ENCODE measurements at regions not wholly inside any gene's neighbourhood (a gene's known extent, or its start where the extent isn't known, plus 50 kb on each side); places are given as distances from the start of the nearest gene placed in this dataset.
"Not testable (repeated sequence)": the region's sequence is repeated elsewhere in the genome, so short reads cannot be mapped to it uniquely, and the experiment has no call there.

DNA sequence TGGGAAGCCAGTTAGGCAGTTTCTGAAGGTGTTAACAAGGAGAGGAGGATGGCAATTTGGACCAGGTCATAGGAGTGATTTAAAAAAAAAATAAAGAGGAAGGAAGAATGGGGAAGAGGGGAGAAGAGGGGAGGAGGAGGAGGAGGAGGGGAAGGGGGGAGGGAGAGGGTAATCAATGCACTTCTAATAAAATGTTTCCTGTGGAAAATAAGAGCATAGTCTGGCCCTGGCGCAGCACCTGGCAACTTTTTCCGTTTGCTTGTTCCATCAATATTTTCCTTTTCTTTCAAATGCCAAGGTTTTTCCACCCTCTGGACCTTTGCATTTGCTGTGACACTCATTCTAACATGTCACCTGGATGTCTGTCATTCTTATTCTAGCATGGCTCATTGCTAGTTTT lies 308.2 kb downstream of the PPP1R3A start:
- intact Hi-C loops (cut with DNase I; ENCODE audit: low total_unique reads): no loop called here
- 42 to 74% methylated on average over 2 of the region's 2 CpGs for WGBS, 2 donors (ENCODE audit: low coverage in 1 of 2)

DNA sequence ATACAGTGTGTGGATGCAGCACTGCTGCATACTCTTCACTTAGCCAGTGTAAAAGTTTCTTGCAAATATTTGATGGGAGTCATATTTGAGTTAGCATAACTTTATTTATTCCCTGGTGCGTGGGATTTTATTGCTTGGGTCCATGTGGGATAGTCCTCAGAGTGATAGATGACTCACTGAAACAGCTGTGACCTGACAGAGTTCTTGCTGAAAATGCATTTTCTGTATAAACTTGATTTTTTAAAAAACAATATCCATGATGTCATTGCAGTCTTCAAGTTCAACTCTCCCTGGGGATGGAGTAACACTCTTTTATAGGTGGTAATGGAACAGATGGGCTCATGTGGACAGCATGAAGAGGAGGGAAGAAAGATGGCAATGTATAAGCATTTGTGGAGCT lies 310.0 kb downstream of the PPP1R3A start:
- DNase-seq: no peak
- 48 to 63% methylated on average over 1 of the region's 1 CpG for whole genome bisulfite sequencing, 2 donors (ENCODE audit: low coverage in 1 of 2)
- H3K27me3 ChIP-seq: no peaks in the 10 kb centered on the region
- no peak overlapping the region for H3K4me3 ChIP-seq
- H3K36me3 ChIP-seq: no peaks in the 10 kb centered on the region
- in situ Hi-C loops (cut with MboI; ENCODE audit: low pct_ligation_motif_present in 1 of 4, low pct_unique_long_range_greater_than_20kb in 1 of 4, low sequenced_read_pairs in 3 of 4): no loop called here
- no peaks in the 10 kb centered on the region for H3K4me1 ChIP-seq
- TF ChIP-seq CTCF (IDR thresholded peaks at IDR 0.05): no peak
- TF ChIP-seq POLR2A (IDR thresholded peaks at IDR 0.05): no peak
- no peak for TF ChIP-seq EP300 (IDR thresholded peaks at IDR 0.05; ENCODE audit: low read depth)
- no peak for TF ChIP-seq POLR2AphosphoS5 (IDR thresholded peaks at IDR 0.05)
- intact Hi-C loops (cut with DNase I; ENCODE audit: low total_unique reads): no loop called here
- no peaks in the 10 kb centered on the region for H3K9me3 ChIP-seq
- no peak overlapping the region for H3K27ac ChIP-seq

More for the DNA sequence above, 308.2 kb downstream of the PPP1R3A start:
- Histone ChIP-seq H3K36me3 (no peaks in the 10 kb centered on the region), H3K4me3 (no peak overlapping the region), H3K9me3 (no peaks in the 10 kb centered on the region), H3K4me1 (no peaks in the 10 kb centered on the region), H3K27me3 (no peaks in the 10 kb centered on the region), H3K27ac (no peak overlapping the region)
- TF ChIP-seq POLR2A (IDR thresholded peaks at IDR 0.05): no peak
- no peak for TF ChIP-seq EP300 (IDR thresholded peaks at IDR 0.05; ENCODE audit: low read depth)
- no peak for TF ChIP-seq CTCF (IDR thresholded peaks at IDR 0.05)
- no peak for TF ChIP-seq POLR2AphosphoS5 (IDR thresholded peaks at IDR 0.05)
- in situ Hi-C loops (cut with MboI; ENCODE audit: low pct_ligation_motif_present in 1 of 4, low pct_unique_long_range_greater_than_20kb in 1 of 4, low sequenced_read_pairs in 3 of 4): no loop called here
- DNase-seq: no peak

GRCh38 chr7:113606325-113606724 lies 312.5 kb downstream of the PPP1R3A start:
- intact Hi-C loops (cut with DNase I; ENCODE audit: low total_unique reads) (no loop called here), in situ Hi-C loops (cut with MboI; ENCODE audit: low pct_ligation_motif_present in 1 of 4, low pct_unique_long_range_greater_than_20kb in 1 of 4, low sequenced_read_pairs in 3 of 4) (no loop called here)
- no peaks in the 10 kb centered on the region for H3K27me3 ChIP-seq
- TF ChIP-seq CTCF (IDR thresholded peaks at IDR 0.05) (no peak), POLR2A (IDR thresholded peaks at IDR 0.05) (no peak), EP300 (IDR thresholded peaks at IDR 0.05; ENCODE audit: low read depth) (no peak), POLR2AphosphoS5 (IDR thresholded peaks at IDR 0.05) (no peak)
- H3K36me3 ChIP-seq: no peaks in the 10 kb centered on the region
- no peak for DNase-seq
- WGBS, 2 donors (ENCODE audit: low coverage in 1 of 2): 70 to 73% methylated on average over 3 of the region's 3 CpGs
- no peaks in the 10 kb centered on the region for H3K4me1 ChIP-seq
- H3K9me3 ChIP-seq: no peaks in the 10 kb centered on the region
- no peak overlapping the region for H3K27ac ChIP-seq
- no peak overlapping the region for H3K4me3 ChIP-seq

GRCh38 chr7:113600428-113600827 lies 318.4 kb downstream of the PPP1R3A start:
- in situ Hi-C loops (cut with MboI; ENCODE audit: low pct_ligation_motif_present in 1 of 4, low pct_unique_long_range_greater_than_20kb in 1 of 4, low sequenced_read_pairs in 3 of 4); H3K4me3 ChIP-seq; H3K9me3 ChIP-seq; H3K4me1 ChIP-seq; H3K36me3 ChIP-seq; DNase-seq; H3K27ac ChIP-seq; H3K27me3 ChIP-seq; intact Hi-C loops (cut with DNase I; ENCODE audit: low total_unique reads): not testable (repeated sequence)
- WGBS, 2 donors (ENCODE audit: low coverage in 1 of 2): 53 to 59% methylated on average over 2 of the region's 2 CpGs

- H3K9me3 ChIP-seq; in situ Hi-C loops (cut with MboI; ENCODE audit: low pct_ligation_motif_present in 1 of 4, low pct_unique_long_range_greater_than_20kb in 1 of 4, low sequenced_read_pairs in 3 of 4); H3K4me3 ChIP-seq; H3K4me1 ChIP-seq; H3K27ac ChIP-seq; intact Hi-C loops (cut with DNase I; ENCODE audit: low total_unique reads); DNase-seq; H3K36me3 ChIP-seq; H3K27me3 ChIP-seq: not testable (repeated sequence)
- 96% methylated on average over 30 of the region's 30 CpGs; no CpG with 5 or more reads in 1 of the 2 donors for WGBS, 2 donors (ENCODE audit: low coverage in 1 of 2)
Observed at GRCh38 chr7:113593455-113593854, 325.4 kb downstream of the PPP1R3A start.

- DNase-seq; H3K27ac ChIP-seq; H3K4me3 ChIP-seq; H3K4me1 ChIP-seq; H3K9me3 ChIP-seq; intact Hi-C loops (cut with DNase I; ENCODE audit: low total_unique reads); H3K36me3 ChIP-seq; in situ Hi-C loops (cut with MboI; ENCODE audit: low pct_ligation_motif_present in 1 of 4, low pct_unique_long_range_greater_than_20kb in 1 of 4, low sequenced_read_pairs in 3 of 4); H3K27me3 ChIP-seq: not testable (repeated sequence)
- WGBS, 2 donors (ENCODE audit: low coverage in 1 of 2): 86 to 91% methylated on average over 1 to 6 of the region's 8 CpGs
Observed at GRCh38 chr7:113592924-113593323, 325.9 kb downstream of the PPP1R3A start.

All from transverse colon (tissue), 4 donors.